A673 (cell line): ENCODE measurements at regions not wholly inside any gene's neighbourhood (a gene's known extent, or its start where the extent isn't known, plus 50 kb on each side); places are given as distances from the start of the nearest gene placed in this dataset.

Experiments
- BruUV-seq: library from RNA; stranded (reverse); fragments of 400-500 nt; replicated peaks from 2 replicates; lab custom pipeline; 2021; lab: Mats Ljungman, UMichigan
- CTCF ChIA-PET: fragments of 300-600 bp; sonication (Branson Sonifier 250); formaldehyde crosslinking; loops from one replicate; lab custom pipeline; 2022; ENCODE audit warnings: antibody characterized with exemption; lab: Charles Lee
- POLR2A ChIA-PET: fragments of 300-600 bp; sonication (Branson Sonifier 250); formaldehyde crosslinking; loops from one replicate; lab custom pipeline; 2022; ENCODE audit warnings: antibody characterized with exemption; ENCODE audit not compliant: low non-redundant PET; lab: Charles Lee
- DNase-seq: peaks from one replicate; pipeline ENCODE4 v3.0.0-alpha.2; 2015; ENCODE audit warnings: low spot score
- H3K27ac ChIP-seq: fragments of 200-600 bp; sonication (generic); 2 replicates; pipeline ENCODE4 v1.5.1; 2016; ENCODE audit warnings: mixed run types, low read depth, mild to moderate bottlenecking, mixed read lengths, antibody characterized with exemption, low read length; ENCODE audit not compliant: poor library complexity, severe bottlenecking
- H3K27me3 ChIP-seq: fragments of 200-600 bp; sonication (generic); replicated peaks from 2 replicates; pipeline ENCODE4 v1.6.1; 2017; ENCODE audit warnings: mixed run types, low read depth, mild to moderate bottlenecking, mixed read lengths, antibody characterized with exemption, low read length; ENCODE audit not compliant: insufficient read depth, poor library complexity
- H3K36me3 ChIP-seq: fragments of 200-600 bp; sonication (generic); 2 replicates; pipeline ENCODE4 v1.6.1; 2016; ENCODE audit warnings: mixed run types, mild to moderate bottlenecking, mixed read lengths, antibody characterized with exemption, low read length; ENCODE audit not compliant: insufficient read depth, poor library complexity, severe bottlenecking
- H3K4me1 ChIP-seq: fragments of 200-600 bp; sonication (generic); 2 replicates; pipeline ENCODE4 v1.6.1; 2017; ENCODE audit warnings: mixed run types, mild to moderate bottlenecking, mixed read lengths, antibody characterized with exemption, low read length; ENCODE audit not compliant: insufficient read depth, poor library complexity, severe bottlenecking
- H3K4me3 ChIP-seq: fragments of 200-600 bp; sonication (generic); 2 replicates; pipeline ENCODE4 v1.5.1; 2016; ENCODE audit warnings: low read depth, mixed run types, mild to moderate bottlenecking, mixed read lengths, low read length; ENCODE audit not compliant: poor library complexity, severe bottlenecking
- H3K9me3 ChIP-seq: fragments of 200-600 bp; sonication (generic); 2 replicates; pipeline ENCODE4 v1.6.1; 2016; ENCODE audit warnings: mixed run types, low read depth, mild to moderate bottlenecking, mixed read lengths, antibody characterized with exemption, low read length; ENCODE audit not compliant: poor library complexity, severe bottlenecking
- CTCF ChIP-seq: fragments of 300-800, 200-600 bp; sonication (generic); conservative IDR thresholded peaks from 2 replicates; pipeline ENCODE4 v1.5.1; 2017; ENCODE audit warnings: low read depth, mild to moderate bottlenecking, antibody characterized with exemption, low read length, moderate library complexity, mixed read lengths
- EZH2 ChIP-seq: fragments of 200-600 bp; sonication (generic); IDR thresholded peaks from 2 replicates; pipeline ENCODE4 v1.6.1; 2017; ENCODE audit warnings: borderline replicate concordance, low read depth, mild to moderate bottlenecking, mixed read lengths, antibody characterized with exemption, low read length; ENCODE audit not compliant: poor library complexity, severe bottlenecking
- intact Hi-C: fragments of 100-400 bp; cut with micrococcal nuclease; formaldehyde crosslinking; loops from one replicate; pipeline ENCODE4 v1.10.0; 2022; ENCODE audit not compliant: unreplicated experiment

- no TSS peak for BruUV-seq
- Histone ChIP-seq H3K27ac (no peak overlapping the region), H3K36me3 (no peaks in the 10 kb centered on the region), H3K27me3 (no peaks in the 10 kb centered on the region), H3K4me3 (no peak overlapping the region), H3K9me3 (no peaks in the 10 kb centered on the region), H3K4me1 (no peaks in the 10 kb centered on the region)
- no peak for TF ChIP-seq EZH2
- no peak for TF ChIP-seq CTCF
- intact Hi-C loops, result no loop called here
- no peak for DNase-seq
- ChIA-PET CTCF (no interaction called here), POLR2A (no interaction called here)
Observed at GRCh38 chr5:168188182-168188581, 103.3 kb upstream of the WWC1 start.

- no peak for DNase-seq
- ChIA-PET CTCF (no interaction called here), POLR2A (no interaction called here)
- intact Hi-C loops, result no loop called here
- Histone ChIP-seq H3K36me3 (no peaks in the 10 kb centered on the region), H3K27ac (no peak overlapping the region), H3K27me3 (no peaks in the 10 kb centered on the region), H3K9me3 (no peaks in the 10 kb centered on the region), H3K4me3 (no peak overlapping the region), H3K4me1 (no peaks in the 10 kb centered on the region)
- no peak for TF ChIP-seq CTCF
- no peak for TF ChIP-seq EZH2
- BruUV-seq, result no TSS peak
Observed at GRCh38 chr5:168192120-168192519, 99.3 kb upstream of the WWC1 start.

GRCh38 chr5:168193493-168194250 lies 97.8 kb upstream of the WWC1 start:
- ChIA-PET CTCF (no interaction called here), POLR2A (interaction anchor here (0.7 kb wide), 1 partner anchor 1030 kb away, joined by 3 read pairs; no protein-coding TSS in a partner anchor)
- Histone ChIP-seq H3K4me3 (no peak overlapping the region), H3K4me1 (no peaks in the 10 kb centered on the region), H3K27me3 (no peaks in the 10 kb centered on the region), H3K36me3 (no peaks in the 10 kb centered on the region), H3K9me3 (no peaks in the 10 kb centered on the region), H3K27ac (no peak overlapping the region)
- TF ChIP-seq CTCF, result no peak
- no peak for TF ChIP-seq EZH2
- intact Hi-C loops, result no loop called here
- no TSS peak for BruUV-seq
- DNase-seq, result no peak
